BJ (cell line): ENCODE measurements at regions not wholly inside any gene's neighbourhood (a gene's known extent, or its start where the extent isn't known, plus 50 kb on each side); places are given as distances from the start of the nearest gene placed in this dataset.
"Not testable (repeated sequence)": the region's sequence is repeated elsewhere in the genome, so short reads cannot be mapped to it uniquely, and the experiment has no call there.

Experiments used
- CTCF ChIA-PET: fragments of 350-600 bp; formaldehyde crosslinking; extraction: SDS; loops from one replicate; lab custom pipeline; 2021; ENCODE audit warnings: antibody characterized with exemption, inconsistent platforms; lab: Yijun Ruan, JAX
- POLR2A ChIA-PET: fragments of 300-600 bp; sonication (Branson Sonifier 250); formaldehyde crosslinking; extraction: SDS; loops from one replicate; lab custom pipeline; 2021; ENCODE audit warnings: antibody characterized with exemption; lab: Charles Lee
- DNase-seq: peaks from one replicate; pipeline ENCODE4 v3.0.0-alpha.2; 2011; ENCODE audit warnings: low read depth
- H3K27me3 ChIP-seq: 2 replicates; pipeline ENCODE4 v1.6.0; 2011; ENCODE audit warnings: low read length; ENCODE audit not compliant: control insufficient read depth, insufficient read depth
- H3K36me3 ChIP-seq: 2 replicates; pipeline ENCODE4 v1.5.1; 2011; ENCODE audit warnings: low read length; ENCODE audit not compliant: control insufficient read depth, insufficient read depth
- H3K4me3 ChIP-seq: 2 replicates; pipeline ENCODE4 v1.5.1; 2011; ENCODE audit warnings: low read depth, mild to moderate bottlenecking, control low read depth, low read length

DNA sequence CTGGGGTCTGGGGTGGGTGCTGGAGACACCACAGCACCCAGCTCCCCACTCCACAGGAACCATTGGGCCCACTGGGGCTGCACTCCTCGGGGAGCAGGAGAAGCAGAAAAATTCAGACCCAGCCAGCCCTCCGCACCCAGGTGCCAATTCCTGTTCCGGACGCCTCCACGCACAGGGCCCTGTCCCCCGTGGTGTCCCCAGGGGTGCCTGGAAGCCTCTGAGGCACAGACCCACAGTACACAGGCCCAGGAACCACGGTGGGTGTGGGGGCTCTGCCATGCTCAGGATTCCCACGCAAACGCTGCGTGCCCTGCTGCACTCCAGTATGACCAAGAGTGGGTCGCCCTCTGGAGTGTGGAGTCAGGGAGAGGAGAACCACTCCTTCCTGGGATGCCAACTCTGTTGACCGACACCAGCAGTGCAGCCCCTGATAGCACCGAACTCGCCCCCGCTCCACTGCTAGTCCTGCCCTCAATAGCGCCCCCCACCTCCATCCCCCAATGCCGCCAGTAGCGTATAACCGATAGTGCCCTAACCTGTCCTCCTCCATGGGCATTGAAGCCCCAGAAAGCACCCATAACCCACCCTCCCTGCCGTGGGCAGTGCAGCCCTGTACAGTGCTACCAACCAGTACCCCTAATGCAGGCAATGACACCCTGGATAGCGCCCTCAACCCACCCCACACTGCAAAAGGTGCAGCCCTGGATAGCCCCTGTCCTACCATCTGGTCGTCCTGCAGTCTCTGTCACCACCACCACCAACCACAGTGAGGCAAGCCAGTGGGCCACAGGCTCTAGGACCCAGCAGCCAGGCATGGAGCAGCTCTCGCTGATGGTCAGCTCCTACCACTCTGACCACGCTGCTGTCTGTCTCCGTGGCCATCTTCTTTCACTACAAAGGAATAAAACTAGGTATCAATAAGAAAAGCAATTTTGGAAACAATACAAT is 2877.2 kb downstream of the RPIA start:
- POLR2A ChIA-PET, DNase-seq: not testable (repeated sequence)

DNA sequence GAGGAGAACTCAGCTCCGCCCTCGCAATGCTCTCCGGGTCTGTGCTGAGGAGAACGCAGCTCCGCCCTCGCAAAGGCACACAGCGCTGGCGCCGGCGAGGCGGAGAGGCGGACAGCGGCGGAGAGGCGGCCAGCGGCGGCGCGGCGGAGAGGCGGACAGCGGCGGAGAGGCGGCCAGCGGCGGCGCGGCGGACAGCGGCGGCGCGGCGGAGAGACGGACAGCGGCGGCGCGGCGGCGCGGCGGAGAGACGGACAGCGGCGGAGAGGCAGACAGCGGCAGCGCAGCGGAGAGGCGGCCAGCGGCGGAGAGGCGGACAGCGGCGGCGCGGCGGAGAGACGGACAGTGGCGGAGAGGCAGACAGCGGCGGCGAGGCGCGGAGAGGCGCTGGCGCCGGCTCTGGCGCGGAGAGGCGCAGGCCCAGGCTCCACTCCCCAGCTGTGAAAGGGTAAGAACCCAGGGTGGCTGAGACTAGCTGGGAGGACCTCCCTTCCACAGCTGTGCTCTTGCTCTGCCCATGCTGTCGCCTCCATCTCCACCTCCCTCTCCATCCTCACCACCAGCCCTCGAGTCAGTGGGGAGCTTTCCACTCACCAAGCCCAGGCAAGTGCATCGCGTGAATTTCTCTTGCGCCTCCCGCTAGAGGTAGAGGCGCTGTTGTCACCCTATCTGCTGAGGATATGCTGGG is 2879.9 kb downstream of the RPIA start:
- H3K4me3 ChIP-seq, CTCF ChIA-PET, POLR2A ChIA-PET, DNase-seq, H3K27me3 ChIP-seq, H3K36me3 ChIP-seq: not testable (repeated sequence)

More for the DNA sequence above, 2877.2 kb downstream of the RPIA start:
- CTCF ChIA-PET, H3K36me3 ChIP-seq, H3K4me3 ChIP-seq, H3K27me3 ChIP-seq: not testable (repeated sequence)

DNA sequence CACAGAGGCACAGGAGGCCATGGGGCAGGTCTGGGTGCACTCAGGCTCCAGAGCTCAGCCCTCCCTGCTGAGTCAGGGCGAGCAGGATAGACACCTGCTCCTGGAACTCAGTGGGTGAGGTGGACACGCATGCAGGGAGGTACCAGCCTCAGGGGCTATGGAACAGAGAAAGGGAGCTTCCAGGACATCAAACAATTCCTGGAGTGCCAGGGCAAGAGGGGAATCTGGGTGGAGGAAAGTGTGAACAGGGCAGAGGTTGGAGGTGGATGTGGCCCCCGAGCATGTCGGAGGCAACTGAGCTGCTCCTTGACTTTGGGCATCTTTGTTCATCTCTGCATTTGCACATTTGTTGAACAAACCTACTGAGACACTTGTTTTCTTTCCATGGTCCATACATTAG is 2881.5 kb downstream of the RPIA start:
- CTCF ChIA-PET, DNase-seq, H3K27me3 ChIP-seq, H3K36me3 ChIP-seq, H3K4me3 ChIP-seq, POLR2A ChIA-PET: not testable (repeated sequence)

DNA sequence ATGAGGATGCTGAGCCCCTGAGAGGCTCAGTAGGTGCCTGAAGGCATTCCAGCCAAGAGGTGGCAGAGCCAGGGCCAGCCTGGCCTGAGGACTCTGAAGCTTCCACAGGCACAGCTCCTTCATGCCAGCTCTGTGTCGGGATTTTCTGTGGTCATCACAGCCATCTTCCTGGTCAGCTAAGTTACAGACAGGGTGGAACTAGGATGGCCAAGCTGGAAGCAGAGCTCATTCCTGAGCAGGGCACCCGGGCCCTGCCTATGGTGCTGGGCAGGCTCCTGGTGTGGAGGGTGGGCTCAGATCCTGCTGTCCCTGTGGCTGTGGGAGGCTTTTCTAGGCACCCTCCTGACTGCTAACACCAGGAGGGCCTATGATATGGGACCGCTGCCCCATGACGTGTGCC is 2882.3 kb downstream of the RPIA start:
- H3K4me3 ChIP-seq, H3K36me3 ChIP-seq, DNase-seq, CTCF ChIA-PET, H3K27me3 ChIP-seq, POLR2A ChIA-PET: not testable (repeated sequence)

- H3K27me3 ChIP-seq, CTCF ChIA-PET, H3K36me3 ChIP-seq, POLR2A ChIA-PET, H3K4me3 ChIP-seq, DNase-seq: not testable (repeated sequence)
Measured at GRCh38 chr2:91574255-91574654, 2882.8 kb downstream of the RPIA start.

DNA sequence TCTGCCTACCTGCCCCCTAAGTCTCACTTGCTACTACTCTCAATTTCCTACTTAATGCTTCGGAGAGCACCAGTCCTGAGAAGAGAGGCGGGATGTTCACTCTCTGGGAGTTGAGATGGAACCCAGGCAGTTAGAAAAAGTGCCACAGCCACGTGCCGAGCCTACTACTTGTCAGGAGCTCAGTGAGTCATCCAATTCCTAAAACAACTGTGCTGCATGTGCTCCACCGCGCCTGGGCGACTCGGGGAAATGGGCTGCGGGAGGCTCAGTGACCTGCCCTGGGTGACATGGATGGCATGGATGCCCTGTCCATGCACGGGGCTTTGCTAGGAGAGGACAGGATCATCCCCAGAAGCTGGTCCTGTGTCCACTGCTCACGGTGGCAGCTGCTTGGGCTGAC is 2884.2 kb downstream of the RPIA start:
- H3K27me3 ChIP-seq, POLR2A ChIA-PET, H3K36me3 ChIP-seq, H3K4me3 ChIP-seq, DNase-seq, CTCF ChIA-PET: not testable (repeated sequence)

GRCh38 chr2:91577406-91577805 is 2885.9 kb downstream of the RPIA start:
- H3K27me3 ChIP-seq, CTCF ChIA-PET, POLR2A ChIA-PET, DNase-seq, H3K36me3 ChIP-seq, H3K4me3 ChIP-seq: not testable (repeated sequence)

GRCh38 chr2:91578678-91579077 is 2887.2 kb downstream of the RPIA start:
- POLR2A ChIA-PET = not testable (repeated sequence)

DNA sequence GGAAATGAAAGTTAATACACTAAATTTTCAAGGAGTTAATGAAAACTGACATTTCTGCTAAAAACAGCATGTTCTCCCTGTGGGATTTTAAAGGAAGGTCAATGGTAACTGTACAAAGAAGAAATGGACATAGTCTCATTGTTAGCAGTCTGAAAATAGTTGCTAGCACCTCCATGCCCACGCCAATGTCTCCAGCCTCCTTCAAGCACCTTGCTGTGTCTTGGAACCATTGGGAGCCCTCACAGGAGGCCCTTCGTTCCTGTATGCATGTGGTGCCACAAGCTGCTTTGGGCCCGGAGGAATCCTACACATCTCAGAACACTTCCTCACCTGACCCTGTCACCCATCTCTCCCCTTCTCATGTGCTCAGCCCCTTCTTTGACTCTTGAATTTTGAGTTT is 2888.1 kb downstream of the RPIA start:
- H3K36me3 ChIP-seq, H3K27me3 ChIP-seq, POLR2A ChIA-PET, DNase-seq, H3K4me3 ChIP-seq, CTCF ChIA-PET: not testable (repeated sequence)

More at GRCh38 chr2:91578678-91579077, 2887.2 kb downstream of the RPIA start:
- CTCF ChIA-PET, H3K36me3 ChIP-seq, DNase-seq, H3K27me3 ChIP-seq, H3K4me3 ChIP-seq: not testable (repeated sequence)

GRCh38 chr2:91580043-91580442 is 2888.6 kb downstream of the RPIA start:
- POLR2A ChIA-PET, H3K36me3 ChIP-seq, H3K4me3 ChIP-seq, CTCF ChIA-PET, H3K27me3 ChIP-seq, DNase-seq: not testable (repeated sequence)

GRCh38 chr2:91587098-91587497 is 2895.6 kb downstream of the RPIA start:
- H3K4me3 ChIP-seq, DNase-seq, CTCF ChIA-PET, H3K36me3 ChIP-seq, POLR2A ChIA-PET, H3K27me3 ChIP-seq: not testable (repeated sequence)

- CTCF ChIA-PET, H3K36me3 ChIP-seq, H3K27me3 ChIP-seq, POLR2A ChIA-PET, DNase-seq, H3K4me3 ChIP-seq: not testable (repeated sequence)
Measured at GRCh38 chr2:91587908-91588535, 2896.5 kb downstream of the RPIA start.
